DMS114 treated with DMSO at 0.1 percent for 48 hours (cell line): ENCODE measurements at regions not wholly inside any gene's neighbourhood (a gene's known extent, or its start where the extent isn't known, plus 50 kb on each side); places are given as distances from the start of the nearest gene placed in this dataset.
A peak's percentile ranks its signal among the peaks of the same experiment; 100 is the strongest.
"Not testable (repeated sequence)": the region's sequence is repeated elsewhere in the genome, so short reads cannot be mapped to it uniquely, and the experiment has no call there.

Source experiments
- DNase-seq: peaks from one replicate; lab custom pipeline; 2025; ENCODE audit not compliant: unreplicated experiment; lab: John Stamatoyannopoulos, UW

- DNase-seq = no peak
These were observed 50.5 kb upstream of the PARP4 start for GRCh38 chr13:24563087-24563486.

- not testable (repeated sequence) for DNase-seq
These were observed 51.4 kb upstream of the PARP4 start for GRCh38 chr13:24563971-24564370.

DNA sequence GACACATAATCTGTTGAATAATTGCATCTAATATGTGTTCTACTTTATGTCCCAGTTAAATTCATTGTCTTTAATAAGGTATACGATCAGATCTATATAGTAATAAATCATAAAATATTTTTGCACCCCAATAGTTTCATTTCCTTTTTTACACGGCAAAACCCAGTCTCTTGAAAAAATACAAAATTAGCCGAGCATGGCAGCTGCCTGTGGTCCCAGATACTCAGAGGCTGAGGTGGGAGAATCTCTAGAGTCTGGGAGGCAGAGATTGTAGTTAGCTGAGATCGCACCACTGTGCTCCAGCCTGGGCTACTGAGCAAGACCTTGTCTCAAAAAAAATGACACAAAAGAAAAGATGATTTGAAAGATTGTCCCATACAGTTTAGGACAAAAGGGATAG is 52.3 kb upstream of the PARP4 start:
- no peak for DNase-seq

GRCh38 chr13:24567593-24567992 is 55.0 kb upstream of the PARP4 start:
- not testable (repeated sequence) for DNase-seq

DNA sequence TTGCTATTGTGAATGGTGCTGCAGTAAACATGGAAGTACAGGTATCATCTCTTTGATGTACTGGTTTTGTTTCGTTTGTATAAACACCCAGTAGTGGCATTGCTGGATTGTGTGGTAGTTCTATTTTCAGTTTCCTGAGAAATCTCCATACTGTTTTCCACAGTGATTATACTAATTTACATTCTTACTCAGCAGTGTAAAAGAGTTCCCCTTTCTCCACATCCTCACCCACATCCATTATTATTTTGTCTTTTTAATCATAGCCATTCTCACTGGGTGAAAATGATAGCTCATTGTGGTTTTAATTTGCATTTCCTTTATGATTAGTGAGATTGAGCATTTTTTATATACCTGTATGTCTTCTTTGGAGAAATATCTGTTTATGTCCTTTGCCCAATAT is 62.3 kb upstream of the PARP4 start:
- no peak for DNase-seq

GRCh38 chr13:24580315-24580714 is 67.7 kb upstream of the PARP4 start:
- peak; percentile 11 for DNase-seq

GRCh38 chr13:24581578-24581977 is 69.0 kb upstream of the PARP4 start:
- not testable (repeated sequence) for DNase-seq

DNA sequence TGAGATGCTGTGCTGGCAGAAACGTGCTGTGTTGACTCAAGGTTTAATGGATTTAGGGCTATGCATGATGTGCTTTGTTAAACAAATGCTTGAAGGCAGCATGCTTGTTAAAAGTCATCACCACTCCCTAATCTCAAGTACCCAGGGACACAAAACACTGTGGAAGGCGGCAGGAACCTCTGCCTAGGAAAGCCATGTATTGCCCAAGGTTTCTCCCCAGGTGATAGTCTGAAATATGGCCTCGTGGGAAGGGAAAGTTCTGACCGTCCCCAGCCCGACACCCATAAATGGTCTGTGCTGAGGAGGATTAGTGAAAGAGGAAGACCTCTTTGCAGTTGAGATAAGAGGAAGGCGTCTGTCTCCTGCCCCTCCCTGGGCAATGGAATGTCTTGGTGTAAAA is 79.1 kb upstream of the PARP4 start:
- not testable (repeated sequence) for DNase-seq

- not testable (repeated sequence) for DNase-seq
These were observed 82.1 kb upstream of the ATP12A start for GRCh38 chr13:24597906-24598670.

DNA sequence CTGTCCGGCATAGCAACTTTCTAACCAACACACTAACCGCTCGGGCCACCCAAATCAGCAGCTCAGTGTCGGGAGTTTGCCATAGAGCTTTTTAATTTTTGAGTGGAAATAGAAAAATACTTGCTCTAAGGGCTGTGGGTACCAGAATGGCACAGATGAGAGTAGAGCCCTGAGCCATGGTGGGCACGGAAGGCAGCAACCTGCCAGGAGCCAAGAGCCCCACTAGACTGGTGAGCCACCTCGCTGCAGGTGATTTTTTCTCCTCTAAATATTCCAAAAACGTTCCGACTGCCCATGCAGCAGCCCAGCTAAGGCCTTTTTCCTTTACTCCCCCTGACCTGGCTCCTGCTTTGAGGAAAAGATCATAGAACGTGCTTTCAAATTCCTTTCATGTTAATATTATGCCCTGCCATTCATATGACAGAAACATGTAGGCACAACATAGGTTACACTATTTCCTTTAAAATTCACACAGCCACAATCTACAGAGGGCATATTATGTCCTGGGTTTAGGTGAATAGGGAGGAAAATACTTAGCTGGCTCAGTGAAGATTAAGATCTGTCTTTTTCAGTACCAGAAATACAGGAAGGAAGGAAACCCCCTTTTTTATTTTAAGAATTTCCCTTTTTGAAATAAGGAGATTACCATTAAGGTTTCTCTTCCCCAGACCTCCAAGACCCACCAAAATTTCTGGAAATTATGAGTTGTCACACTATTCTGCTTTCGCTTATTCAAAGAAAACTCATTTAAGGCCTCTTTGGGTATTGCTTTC is 81.0 kb upstream of the ATP12A start:
- not testable (repeated sequence) for DNase-seq

DNA sequence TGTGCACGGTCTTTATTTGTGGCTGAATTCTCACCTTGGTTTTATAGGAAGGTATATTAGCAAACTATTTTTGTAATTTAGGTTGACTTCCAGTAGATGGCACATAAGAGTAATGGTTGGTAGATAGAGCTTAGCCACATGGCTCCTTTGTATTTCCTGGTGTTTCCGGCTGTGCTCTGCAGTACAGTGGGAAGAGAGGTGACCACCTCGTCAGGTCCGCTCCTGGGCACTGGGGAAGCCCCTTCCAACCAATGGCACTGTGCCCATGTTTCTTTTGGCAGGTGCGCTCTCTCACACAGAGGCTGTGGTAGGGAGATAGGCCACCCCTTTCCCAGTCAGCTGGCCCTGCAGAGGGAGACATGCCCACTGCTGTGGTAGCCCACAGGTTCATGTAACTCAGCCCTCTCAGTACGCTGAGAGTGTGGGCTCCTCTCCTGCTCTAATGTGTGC is 74.3 kb upstream of the ATP12A start:
- DNase-seq = no peak

- DNase-seq = no peak
These were observed 73.6 kb upstream of the ATP12A start for GRCh38 chr13:24606486-24607170.

DNA sequence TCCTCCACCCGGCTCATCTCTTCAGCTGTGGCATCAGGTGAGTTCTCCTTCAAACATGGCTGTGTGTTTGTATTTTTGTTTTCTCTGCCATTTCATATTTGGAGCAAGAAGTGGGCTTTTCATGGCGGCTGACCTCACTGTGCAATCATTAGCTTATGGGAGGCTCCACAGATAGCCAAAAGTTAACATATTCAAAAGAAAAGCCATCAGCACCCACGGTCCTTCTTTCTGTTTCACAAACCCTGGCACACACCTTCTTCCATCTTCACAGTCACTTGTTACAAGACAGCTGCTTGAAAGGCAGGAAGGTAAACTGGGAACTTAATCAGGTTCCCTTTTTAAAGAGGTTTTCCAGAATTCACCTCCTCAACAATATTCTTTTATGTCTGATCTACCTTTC is 69.3 kb upstream of the ATP12A start:
- no peak for DNase-seq

DNA sequence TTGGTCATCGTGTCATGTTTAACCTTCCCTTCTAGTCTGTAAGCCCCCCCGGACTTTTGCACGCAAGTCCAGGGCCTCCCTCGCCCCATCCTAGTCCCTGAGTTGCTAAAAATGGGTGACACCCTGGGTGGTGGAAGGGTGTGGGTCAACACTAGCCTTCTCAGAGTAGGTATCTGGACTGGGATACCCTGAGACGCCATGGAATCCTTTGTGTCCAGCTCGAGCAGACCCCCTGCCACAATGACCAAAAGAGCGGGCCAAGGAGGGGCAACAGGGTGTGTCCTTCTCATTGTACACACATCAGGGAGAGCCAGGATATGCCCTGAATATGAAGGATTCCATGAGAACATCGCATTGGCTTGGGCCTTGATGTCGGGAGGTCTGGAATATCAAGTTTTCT is 67.5 kb upstream of the ATP12A start:
- DNase-seq = no peak

DNA sequence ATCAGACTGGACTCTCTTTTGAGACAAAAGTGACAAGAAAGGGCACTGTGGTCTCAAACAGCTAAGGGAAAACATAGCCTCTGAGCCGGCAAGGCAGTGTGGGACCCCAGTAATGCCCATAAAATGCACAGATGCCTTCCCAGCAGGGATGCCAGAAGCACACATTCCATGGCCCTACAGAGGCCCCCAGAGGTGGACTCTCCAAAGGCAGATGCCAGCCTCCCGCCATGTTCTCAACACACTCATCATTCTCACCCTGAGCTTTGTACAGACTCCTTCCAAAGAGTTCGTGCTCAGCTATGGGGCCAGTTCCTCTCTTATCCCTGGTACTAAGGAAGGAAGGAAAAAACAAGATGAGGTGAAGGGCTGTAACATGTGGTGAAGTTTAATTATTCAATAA is 67.1 kb upstream of the ATP12A start:
- DNase-seq = no peak

GRCh38 chr13:24613755-24614154 is 66.5 kb upstream of the ATP12A start:
- DNase-seq = no peak

- DNase-seq = no peak
These were observed 65.7 kb upstream of the ATP12A start for GRCh38 chr13:24614306-24615080.

DNA sequence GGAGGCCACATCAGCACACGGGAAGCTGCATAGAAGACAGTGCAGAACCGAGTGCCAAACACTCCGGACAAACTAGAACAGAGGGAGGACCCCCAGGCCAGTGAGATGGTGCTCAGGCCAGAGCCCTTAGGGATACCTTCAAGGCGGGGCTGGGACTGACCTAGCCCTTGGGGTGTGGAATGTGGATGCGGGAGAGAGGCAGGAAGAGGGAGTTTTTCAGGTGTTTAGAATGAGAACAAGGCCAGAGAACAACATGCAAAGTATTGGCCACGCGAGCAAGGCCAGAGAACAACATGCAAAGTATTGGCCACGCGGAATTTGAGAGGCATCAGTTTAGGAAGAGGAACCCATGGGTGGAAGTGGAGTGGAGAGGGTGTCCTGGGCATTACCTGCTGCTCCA is 65.1 kb upstream of the ATP12A start:
- no peak for DNase-seq

- no peak for DNase-seq
These were observed 64.2 kb upstream of the ATP12A start for GRCh38 chr13:24615911-24616472.

DNA sequence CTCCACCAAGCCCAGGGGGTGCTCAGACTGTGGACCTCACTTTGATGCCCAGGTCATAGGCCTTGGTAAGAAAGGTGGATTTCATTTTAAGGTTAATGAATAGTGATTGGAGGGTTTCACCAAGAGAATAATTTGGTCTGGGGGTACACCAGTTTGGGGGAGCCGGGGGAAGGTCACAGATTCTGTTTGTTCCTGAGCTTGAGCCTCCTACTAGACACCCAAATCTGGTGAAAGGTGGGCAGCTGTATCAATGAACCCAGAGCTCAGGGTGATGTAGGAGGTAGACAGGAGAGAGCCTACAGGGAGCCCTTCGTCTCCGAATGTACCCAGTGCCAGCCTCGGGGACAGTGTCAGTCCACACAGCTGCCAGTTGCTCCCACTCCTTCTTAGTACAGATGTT is 63.7 kb upstream of the ATP12A start:
- DNase-seq = no peak
